ENCODE measurements at regions not wholly inside any gene's neighbourhood (a gene's known extent, or its start where the extent isn't known, plus 50 kb on each side); places are given as distances from the start of the nearest gene placed in this dataset.

DNA sequence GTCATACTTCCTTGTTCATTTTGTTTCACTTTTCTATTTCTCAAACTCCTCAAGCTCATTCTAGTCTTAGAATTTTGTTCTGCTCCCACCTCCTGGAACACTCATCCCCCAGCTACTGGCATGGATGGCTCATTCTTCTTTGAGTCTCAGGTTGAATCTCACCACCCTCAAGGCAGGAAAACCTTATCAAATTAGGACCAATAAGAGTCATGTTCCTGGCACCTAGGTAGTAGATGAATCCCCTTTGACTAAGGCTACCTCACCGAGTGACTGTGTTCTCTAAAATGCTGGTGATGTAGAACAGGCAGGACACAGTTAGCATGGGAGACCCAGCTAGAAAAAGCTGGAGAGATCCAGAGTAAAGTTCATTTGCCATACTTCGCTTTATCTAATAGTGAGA, 1050.8 kb upstream of the EEF2KMT start:
- BruUV-seq (replicated peaks): no TSS peak
- dilution Hi-C loops (cut with MboI; ENCODE audit: extremely low pct_ligation_motif_present, low sequenced_read_pairs): no loop called here
- H3K9me3 ChIP-seq (replicated peaks; ENCODE audit: control insufficient read depth, insufficient read depth, low read length): peaks cover 2% of the 10 kb centered on the region
- ChIA-PET CTCF (no interaction called here), POLR2A (no interaction called here)
- no peaks in the 10 kb centered on the region for H3K79me2 ChIP-seq (ENCODE audit: control insufficient read depth, insufficient read depth, low read length)
- H3K4me2 ChIP-seq (ENCODE audit: insufficient read depth, low read length): no peak overlapping the region
- no peak for FAIRE-seq
- intact Hi-C loops (cut with micrococcal nuclease): no loop called here
- no peaks in the 10 kb centered on the region for H4K20me1 ChIP-seq (replicated peaks; ENCODE audit: control insufficient read depth, extremely low read depth, insufficient read depth, low read length)
- no peak overlapping the region for H2AFZ ChIP-seq (ENCODE audit: low read depth, low read length)
- no peak for DNase-seq (ENCODE audit: low read depth, low spot score)
- H3K9ac ChIP-seq (replicated peaks; ENCODE audit: extremely low read depth, insufficient read depth, low read length): no peak overlapping the region
- no peaks in the 10 kb centered on the region for H3K4me1 ChIP-seq (ENCODE audit: control insufficient read depth, extremely low read depth, insufficient read depth, low read length)
- H3K36me3 ChIP-seq (ENCODE audit: control insufficient read depth in 2 of 2, extremely low read depth in 1 of 2, insufficient read depth in 2 of 2, low read length in 2 of 2): no peaks in the 10 kb centered on the region
- no peaks in the 10 kb centered on the region for H3K27me3 ChIP-seq (ENCODE audit: control insufficient read depth in 2 of 2, insufficient read depth in 2 of 2, low read length in 2 of 2)
- H3K9me1 ChIP-seq (replicated peaks; ENCODE audit: control insufficient read depth, extremely low read depth, insufficient read depth, low read length): no peaks in the 10 kb centered on the region
- TF ChIP-seq MYC (IDR thresholded peaks at IDR 0.05; ENCODE audit: low read depth, low read length) (no peak), FOS (IDR thresholded peaks at IDR 0.05; ENCODE audit: borderline replicate concordance, insufficient read depth, low read length) (no peak), GATA2 (IDR thresholded peaks at IDR 0.05; ENCODE audit: insufficient read depth, insufficient read length, low read depth, low read length) (no peak), POLR2AphosphoS5 (IDR thresholded peaks at IDR 0.05; ENCODE audit: insufficient read depth, low read depth, low read length) (no peak), POLR2A (IDR thresholded peaks at IDR 0.05; ENCODE audit: low read depth, low read length) (no peak), EZH2 (IDR thresholded peaks at IDR 0.05; ENCODE audit: borderline replicate concordance, low read depth, low read length, severe bottlenecking) (no peak), JUN (IDR thresholded peaks at IDR 0.05; ENCODE audit: borderline replicate concordance, insufficient read depth, insufficient read length, low read depth) (no peak)
- TF ChIP-seq, protein P1, sequence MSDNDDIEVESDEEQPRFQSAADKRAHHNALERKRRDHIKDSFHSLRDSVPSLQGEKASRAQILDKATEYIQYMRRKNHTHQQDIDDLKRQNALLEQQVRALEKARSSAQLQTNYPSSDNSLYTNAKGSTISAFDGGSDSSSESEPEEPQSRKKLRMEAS (IDR thresholded peaks at IDR 0.05; ENCODE audit: insufficient read depth, insufficient read length): no peak
- TF ChIP-seq, protein P2, sequence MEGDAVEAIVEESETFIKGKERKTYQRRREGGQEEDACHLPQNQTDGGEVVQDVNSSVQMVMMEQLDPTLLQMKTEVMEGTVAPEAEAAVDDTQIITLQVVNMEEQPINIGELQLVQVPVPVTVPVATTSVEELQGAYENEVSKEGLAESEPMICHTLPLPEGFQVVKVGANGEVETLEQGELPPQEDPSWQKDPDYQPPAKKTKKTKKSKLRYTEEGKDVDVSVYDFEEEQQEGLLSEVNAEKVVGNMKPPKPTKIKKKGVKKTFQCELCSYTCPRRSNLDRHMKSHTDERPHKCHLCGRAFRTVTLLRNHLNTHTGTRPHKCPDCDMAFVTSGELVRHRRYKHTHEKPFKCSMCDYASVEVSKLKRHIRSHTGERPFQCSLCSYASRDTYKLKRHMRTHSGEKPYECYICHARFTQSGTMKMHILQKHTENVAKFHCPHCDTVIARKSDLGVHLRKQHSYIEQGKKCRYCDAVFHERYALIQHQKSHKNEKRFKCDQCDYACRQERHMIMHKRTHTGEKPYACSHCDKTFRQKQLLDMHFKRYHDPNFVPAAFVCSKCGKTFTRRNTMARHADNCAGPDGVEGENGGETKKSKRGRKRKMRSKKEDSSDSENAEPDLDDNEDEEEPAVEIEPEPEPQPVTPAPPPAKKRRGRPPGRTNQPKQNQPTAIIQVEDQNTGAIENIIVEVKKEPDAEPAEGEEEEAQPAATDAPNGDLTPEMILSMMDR (IDR thresholded peaks at IDR 0.05; ENCODE audit: extremely low read depth in 1 of 2, insufficient read depth in 1 of 2, low read depth in 1 of 2, low read length in 2 of 2): no peak
- H3K27ac ChIP-seq (ENCODE audit: insufficient read depth, low read depth, low read length): no peak overlapping the region
- H3K4me3 ChIP-seq (replicated peaks in 1 of 3; ENCODE audit: insufficient read depth in 1 of 3, low read depth in 1 of 3, low read length in 3 of 3): no peak overlapping the region
